Urothelium cell line (cell line): ENCODE measurements at regions not wholly inside any gene's neighbourhood (a gene's known extent, or its start where the extent isn't known, plus 50 kb on each side); places are given as distances from the start of the nearest gene placed in this dataset.
"Not testable (repeated sequence)": the region's sequence is repeated elsewhere in the genome, so short reads cannot be mapped to it uniquely, and the experiment has no call there.

ENCODE experiments used
- DNase-seq: peaks from one replicate; pipeline ENCODE4 v3.0.0; 2011; ENCODE audit warnings: low spot score, mixed read lengths
- FAIRE-seq: peaks from 2 replicates; lab custom pipeline; 2011; peaks lifted over from hg19 to GRCh38; lab: Jason Lieb, UNC

- peak; percentile 58 for DNase-seq
- FAIRE-seq: no peak
These were observed 61.9 kb downstream of the HSPA13 start for GRCh38 chr21:14321042-14321441.

DNA sequence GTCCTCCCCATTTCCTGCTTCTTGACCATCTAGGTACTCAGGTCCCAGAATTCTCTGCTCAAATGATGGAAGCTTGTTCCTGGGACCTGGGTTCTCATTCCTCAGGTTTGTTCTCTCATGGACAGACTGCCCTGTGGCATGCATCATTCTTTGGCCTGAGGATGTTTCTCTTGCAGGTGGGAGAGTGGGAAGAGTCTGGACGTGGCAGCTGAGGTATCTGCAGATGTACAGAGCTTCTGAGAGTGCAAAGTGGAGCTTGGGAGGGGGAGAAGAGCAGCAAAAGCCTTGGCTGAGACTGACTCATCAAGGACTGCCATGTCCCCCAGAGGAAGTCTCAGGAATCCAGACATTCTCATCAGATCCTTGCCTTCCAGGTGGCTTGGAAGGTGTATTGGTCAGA, 63.1 kb downstream of the HSPA13 start:
- DNase-seq (peak; percentile 4), FAIRE-seq (no peak)

DNA sequence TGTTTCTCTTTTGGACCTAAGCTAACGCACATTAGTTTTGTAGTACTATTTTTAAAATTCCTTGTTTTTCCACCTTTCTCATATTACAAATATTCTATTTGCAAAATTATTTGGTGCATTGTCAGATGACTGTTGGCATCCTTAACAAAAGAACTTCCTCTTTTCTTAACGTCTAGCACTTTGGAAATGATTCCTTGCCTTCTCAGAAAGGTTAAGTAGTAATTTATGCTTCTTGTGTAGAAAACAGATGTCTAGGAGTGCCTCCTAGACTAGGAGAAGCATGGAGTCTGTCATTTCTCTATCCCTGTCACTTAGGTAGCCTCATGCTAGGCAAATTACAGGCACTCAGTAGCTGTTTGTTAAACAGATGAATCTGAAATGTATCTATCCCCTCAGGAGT, 64.4 kb downstream of the HSPA13 start:
- DNase-seq (no peak), FAIRE-seq (no peak)

DNA sequence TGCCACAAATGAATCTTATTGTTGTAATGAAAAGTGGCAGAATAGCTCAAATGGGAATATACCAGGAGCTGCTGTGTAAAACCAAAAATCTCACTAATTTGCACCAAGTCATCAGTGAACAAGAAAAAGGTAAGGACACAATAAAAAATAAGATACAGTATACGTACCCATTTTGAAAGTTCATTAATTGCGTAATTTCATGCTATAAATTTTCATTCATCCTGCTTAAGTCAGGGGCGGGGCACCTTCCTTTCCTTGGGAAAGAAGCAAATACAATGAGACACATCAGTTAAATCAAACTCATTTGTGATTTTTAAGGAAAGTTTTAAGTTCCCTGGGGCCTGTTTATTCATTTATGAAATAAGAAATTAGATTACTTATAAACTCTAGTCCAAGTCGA, 65.4 kb downstream of the HSPA13 start:
- FAIRE-seq (no peak), DNase-seq (no peak)

- DNase-seq (no peak), FAIRE-seq (no peak)
These were observed 69.6 kb downstream of the HSPA13 start for GRCh38 chr21:14313300-14313699.

DNA sequence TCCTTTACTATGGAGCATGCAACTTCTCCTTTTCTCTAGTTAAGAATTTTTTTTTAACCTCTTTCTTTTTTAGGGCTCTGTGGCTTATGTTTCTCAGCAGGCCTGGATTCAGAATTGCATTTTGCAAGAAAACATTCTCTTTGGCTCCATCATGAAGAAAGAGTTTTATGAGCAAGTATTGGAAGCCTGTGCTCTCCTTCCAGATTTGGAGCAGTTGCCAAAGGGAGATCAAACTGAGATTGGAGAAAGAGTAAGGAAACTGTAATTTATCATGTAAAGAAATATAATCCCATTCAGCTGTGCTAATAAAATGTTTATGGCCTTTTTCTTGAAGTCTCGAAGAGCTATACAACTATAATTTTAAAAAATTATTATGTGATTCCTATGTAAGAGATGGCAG, 70.1 kb downstream of the HSPA13 start:
- DNase-seq (no peak), FAIRE-seq (no peak)

GRCh38 chr21:14308234-14308633, 74.7 kb downstream of the HSPA13 start:
- DNase-seq (no peak), FAIRE-seq (no peak)

DNA sequence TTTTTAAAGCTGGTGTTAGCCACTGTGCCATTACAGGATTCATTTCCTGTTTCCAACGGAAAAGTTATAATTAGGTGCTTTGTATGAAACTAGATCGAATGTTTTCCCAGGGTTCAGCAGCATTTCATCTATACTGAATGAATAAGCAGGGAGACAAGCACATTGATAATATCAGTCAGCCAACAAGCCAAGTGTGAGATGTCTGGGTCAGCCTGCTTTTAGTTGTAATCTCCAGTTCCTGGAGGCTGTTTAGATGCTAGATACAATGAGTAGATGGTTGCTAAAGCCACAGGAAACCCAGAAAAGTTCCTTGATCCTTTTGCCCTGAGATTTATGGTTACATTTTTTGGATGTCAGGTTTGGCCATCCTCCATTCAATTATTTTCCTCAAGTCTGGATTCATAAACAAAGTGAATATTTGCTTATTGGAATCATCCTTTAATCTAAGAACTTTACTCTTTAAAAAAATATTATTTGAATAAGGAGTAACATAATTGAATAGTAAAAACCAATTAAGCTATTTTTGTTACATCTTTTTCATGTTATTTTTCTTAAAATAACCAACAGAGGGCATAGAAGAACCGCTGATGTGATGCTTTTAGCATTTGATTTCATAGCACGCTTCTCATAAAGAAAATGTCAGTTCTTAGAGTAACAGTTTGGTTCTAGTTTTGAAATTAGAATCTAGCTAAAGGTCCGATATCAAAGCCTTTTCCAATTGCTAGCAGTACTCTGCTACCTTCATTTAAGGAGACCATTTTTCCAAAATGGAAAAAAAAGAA, 76.6 kb downstream of the HSPA13 start:
- DNase-seq (no peak), FAIRE-seq (no peak)

DNA sequence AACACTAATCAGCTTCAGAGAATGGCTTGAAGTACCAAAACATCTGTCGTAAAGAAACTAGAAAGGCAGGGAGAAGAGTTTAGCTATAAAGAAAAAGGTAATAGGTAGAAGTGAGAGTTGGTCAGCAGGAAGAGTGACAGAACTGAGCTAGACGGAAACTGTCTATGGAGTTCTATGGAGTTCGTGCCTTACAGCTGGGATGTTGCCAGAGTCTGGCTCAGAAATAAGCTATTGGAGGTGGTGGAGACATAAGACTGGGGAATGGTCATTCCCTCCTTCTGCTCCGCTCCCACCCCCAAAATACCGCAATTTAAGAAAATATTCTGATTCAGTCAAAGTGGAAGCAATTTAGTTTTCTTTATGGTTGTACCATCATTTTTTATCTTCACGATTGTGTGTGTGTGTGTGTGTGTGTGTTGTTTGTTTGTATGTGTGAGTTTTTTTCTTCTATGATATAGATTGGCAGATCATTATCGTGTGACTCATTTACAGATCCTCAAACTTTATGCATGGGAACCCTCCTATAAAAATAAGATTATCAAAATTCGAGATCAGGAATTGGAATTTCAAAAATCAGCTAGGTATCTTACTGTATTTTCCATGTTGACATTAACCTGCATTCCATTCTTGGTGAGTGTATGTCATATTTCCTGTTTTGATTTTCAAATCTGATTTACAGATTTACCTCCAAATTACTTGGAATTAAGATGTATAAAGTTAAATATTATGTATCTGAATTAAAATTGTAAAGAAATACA, 79.0 kb downstream of the HSPA13 start:
- DNase-seq (no peak), FAIRE-seq (no peak)

GRCh38 chr21:14300074-14300473, 82.9 kb downstream of the HSPA13 start:
- FAIRE-seq (no peak), DNase-seq (no peak)

GRCh38 chr21:14290576-14290975, 74.6 kb downstream of the RBM11 start:
- DNase-seq (no peak), FAIRE-seq (no peak)

DNA sequence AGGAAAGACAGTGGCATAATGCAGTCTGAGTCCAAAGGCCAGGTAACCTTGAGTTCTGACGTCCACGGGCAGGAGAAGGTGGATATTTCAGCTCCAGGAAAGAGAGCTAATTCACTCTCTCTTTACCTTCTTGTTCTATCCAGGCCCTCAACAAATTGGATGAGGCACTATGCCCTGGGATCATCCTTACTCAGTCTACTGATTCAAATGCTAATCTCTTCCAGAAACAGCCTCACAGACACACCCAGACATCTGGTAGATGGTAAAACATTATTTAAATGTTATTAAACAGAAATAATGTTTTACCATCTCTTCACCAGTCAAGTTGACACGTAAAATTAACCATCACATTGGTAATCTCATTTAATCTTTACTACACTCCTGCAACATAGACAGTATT, 73.0 kb downstream of the RBM11 start:
- no peak for FAIRE-seq
- DNase-seq: no peak

GRCh38 chr21:14285147-14285761, 69.3 kb downstream of the RBM11 start:
- DNase-seq: no peak
- no peak for FAIRE-seq

DNA sequence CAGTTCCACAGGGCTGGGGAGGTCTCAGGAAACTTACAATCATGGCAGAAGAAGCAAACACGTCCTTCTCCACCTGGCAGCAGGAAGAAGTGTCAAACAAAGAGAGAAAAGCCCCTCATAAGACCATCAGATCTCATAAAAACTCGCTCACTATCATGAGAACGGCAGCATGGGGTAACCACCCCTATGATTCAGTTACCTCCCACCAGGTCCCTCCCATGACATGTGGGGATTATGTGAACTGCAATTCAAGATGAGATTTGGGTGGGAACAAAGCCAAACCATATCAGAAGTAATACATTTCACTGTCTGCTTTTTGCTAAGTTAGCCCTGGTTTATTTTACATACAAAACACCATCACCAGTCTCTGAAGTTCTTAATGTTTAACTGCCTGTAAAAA, 68.5 kb downstream of the RBM11 start:
- DNase-seq (no peak), FAIRE-seq (no peak)

DNA sequence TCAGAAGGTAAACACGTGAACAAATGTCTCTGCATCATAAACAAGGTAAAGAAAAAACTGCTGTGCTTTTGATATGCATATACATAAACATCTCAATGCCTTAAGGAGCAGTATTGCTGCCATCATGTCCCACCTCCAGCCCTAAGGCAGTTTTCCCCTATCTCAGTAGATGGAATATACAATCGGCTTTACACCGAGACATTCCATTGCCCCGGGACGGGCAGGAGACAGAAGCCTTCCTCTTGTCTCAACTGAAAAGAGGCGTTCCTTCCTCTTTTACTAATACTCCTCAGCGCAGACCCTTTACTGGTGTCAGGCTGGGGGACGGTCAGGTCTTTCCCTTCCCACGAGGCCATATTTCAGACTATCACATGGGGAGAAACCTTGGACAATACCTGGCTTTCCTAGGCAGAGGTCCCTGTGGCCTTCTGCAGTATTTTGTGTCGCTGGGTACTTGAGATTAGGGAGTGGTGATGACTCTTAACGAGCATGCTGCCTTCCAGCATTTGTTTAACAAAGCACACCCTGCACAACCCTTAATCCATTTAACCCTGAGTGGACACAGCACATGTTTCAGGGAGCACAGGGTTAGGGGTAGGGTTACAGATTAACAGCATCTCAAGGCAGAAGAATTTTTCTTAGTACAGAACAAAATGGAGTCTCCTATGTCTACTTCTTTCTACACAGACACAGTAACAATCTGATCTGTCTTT, 65.4 kb downstream of the RBM11 start:
- not testable (repeated sequence) for FAIRE-seq

More for the DNA sequence above, 65.4 kb downstream of the RBM11 start:
- DNase-seq: not testable (repeated sequence)
